Lower leg skin (tissue), 4 donors: ENCODE measurements at regions not wholly inside any gene's neighbourhood (a gene's known extent, or its start where the extent isn't known, plus 50 kb on each side); places are given as distances from the start of the nearest gene placed in this dataset.

Source experiments
- DNase-seq, 2 donors: peaks; one replicate each; pipeline ENCODE4 v3.0.0-alpha.2; 2019; ENCODE audit warnings: low spot score in 2 of 2
- H3K4me3 ChIP-seq: fragments of 200-600 bp; sonication (generic); 2 replicates; pipeline ENCODE4 v1.5.1; 2017; ENCODE audit warnings: mild to moderate bottlenecking, low read depth; ENCODE audit not compliant: poor library complexity, severe bottlenecking
- CTCF ChIP-seq, 3 donors: fragments of 450-650 bp; IDR thresholded peaks; one replicate each; pipeline ENCODE4 v1.5.1; 2016; ENCODE audit warnings: antibody characterized with exemption in 3 of 3, mild to moderate bottlenecking in 3 of 3, moderate library complexity in 2 of 3
- POLR2A ChIP-seq, 2 donors: fragments of 450-650 bp; IDR thresholded peaks; one replicate each; pipeline ENCODE4 v1.6.1; 2016 to 2017; ENCODE audit warnings: antibody characterized with exemption in 2 of 2, mild to moderate bottlenecking in 1 of 2, moderate library complexity in 1 of 2
- WGBS, 2 donors: methylation state at CpG; one replicate each; pipeline ENCODE4 v1.1.5; 2018; 5-methylcytosine and 5-hydroxymethylcytosine counted together
- intact Hi-C: fragments of 100-400 bp; cut with DNase I; formaldehyde crosslinking; loops from one replicate; pipeline ENCODE4 v1.15.0; 2023; ENCODE audit warnings: low total_unique reads

GRCh38 chr11:90321018-90321417, 98.2 kb upstream of the CHORDC1 start:
- intact Hi-C loops = no loop called here
- DNase-seq = no peak
- TF ChIP-seq POLR2A (IDR thresholded peaks at IDR 0.05) (no peak), CTCF (IDR thresholded peaks at IDR 0.05) (no peak)
- no peak overlapping the region for H3K4me3 ChIP-seq

GRCh38 chr11:90318651-90319050, 95.8 kb upstream of the CHORDC1 start:
- no peak for TF ChIP-seq POLR2A (IDR thresholded peaks at IDR 0.05)
- no peak for TF ChIP-seq CTCF (IDR thresholded peaks at IDR 0.05)
- WGBS, 2 donors = 71 to 75% methylated on average over 3 of the region's 3 CpGs
- H3K4me3 ChIP-seq = no peak overlapping the region
- DNase-seq = no peak
- intact Hi-C loops = no loop called here

- intact Hi-C loops = no loop called here
- WGBS, 2 donors = 76 to 83% methylated on average over 1 of the region's 1 CpG
- no peak for DNase-seq
- no peak overlapping the region for H3K4me3 ChIP-seq
- TF ChIP-seq CTCF (IDR thresholded peaks at IDR 0.05) (no peak), POLR2A (IDR thresholded peaks at IDR 0.05) (no peak)
These were observed 87.4 kb upstream of the CHORDC1 start for GRCh38 chr11:90310210-90310609.

GRCh38 chr11:90309693-90310092, 86.8 kb upstream of the CHORDC1 start:
- intact Hi-C loops = no loop called here
- no peak for TF ChIP-seq POLR2A (IDR thresholded peaks at IDR 0.05)
- no peak for TF ChIP-seq CTCF (IDR thresholded peaks at IDR 0.05)
- 55 to 60% methylated on average over 2 of the region's 2 CpGs for WGBS, 2 donors
- no peak for DNase-seq
- H3K4me3 ChIP-seq = no peak overlapping the region

GRCh38 chr11:90294526-90294925, 71.7 kb upstream of the CHORDC1 start:
- H3K4me3 ChIP-seq = no peak overlapping the region
- no peak for TF ChIP-seq CTCF (IDR thresholded peaks at IDR 0.05)
- TF ChIP-seq POLR2A (IDR thresholded peaks at IDR 0.05) = no peak
- 78 to 85% methylated on average over 3 of the region's 3 CpGs for WGBS, 2 donors
- no peak for DNase-seq
- intact Hi-C loops = no loop called here

GRCh38 chr11:90294091-90294490, 71.2 kb upstream of the CHORDC1 start:
- TF ChIP-seq CTCF (IDR thresholded peaks at IDR 0.05) = no peak
- TF ChIP-seq POLR2A (IDR thresholded peaks at IDR 0.05) = no peak
- DNase-seq = no peak
- intact Hi-C loops = no loop called here
- H3K4me3 ChIP-seq = no peak overlapping the region
- 82 to 84% methylated on average over 2 of the region's 2 CpGs for WGBS, 2 donors
